HEK293 (cell line): ENCODE measurements at regions not wholly inside any gene's neighbourhood (a gene's known extent, or its start where the extent isn't known, plus 50 kb on each side); places are given as distances from the start of the nearest gene placed in this dataset.

Source experiments
- TCF7L2 ChIP-seq: IDR thresholded peaks from 2 replicates; pipeline ENCODE4 v1.6.1; 2011; ENCODE audit warnings: low read depth, mild to moderate bottlenecking, inconsistent platforms, low read length, moderate library complexity, borderline replicate concordance
- ZNF707 ChIP-seq: fragments of 450-650 bp; formaldehyde crosslinking; IDR thresholded peaks from 2 replicates; pipeline ENCODE4 v1.5.1; 2016; ENCODE audit warnings: missing biosample characterization, missing genetic modification characterization
- TF ChIP-seq, protein P1 (sequence below): fragments of 450-650 bp; formaldehyde crosslinking; IDR thresholded peaks from 2 replicates; pipeline ENCODE4 v1.5.1; 2016; ENCODE audit warnings: missing biosample characterization, missing genetic modification characterization

DNA sequence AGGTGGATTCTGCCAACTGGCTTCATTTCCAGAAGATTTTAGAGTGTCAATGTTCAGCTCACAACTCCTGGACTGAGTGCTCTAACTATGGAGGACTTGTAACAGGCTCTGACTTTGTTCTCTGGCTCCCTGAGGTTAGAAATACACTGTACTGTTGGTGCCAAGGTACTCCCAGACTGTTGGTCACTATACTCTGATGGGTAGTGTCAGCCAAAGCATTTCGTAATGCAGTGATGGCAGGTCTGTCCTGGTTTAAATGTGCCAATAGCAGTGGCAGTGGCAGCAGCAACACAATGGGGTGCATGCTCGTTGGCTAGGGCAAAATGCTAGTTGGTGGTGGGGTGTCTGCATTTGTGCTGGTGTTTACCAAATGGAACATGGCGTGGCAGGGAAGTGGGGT is 472.2 kb downstream of the TDRD3 start:
- TF ChIP-seq TCF7L2 (no peak), ZNF707 (tag by site-specific recombination) (no peak)
- TF ChIP-seq, protein P1, sequence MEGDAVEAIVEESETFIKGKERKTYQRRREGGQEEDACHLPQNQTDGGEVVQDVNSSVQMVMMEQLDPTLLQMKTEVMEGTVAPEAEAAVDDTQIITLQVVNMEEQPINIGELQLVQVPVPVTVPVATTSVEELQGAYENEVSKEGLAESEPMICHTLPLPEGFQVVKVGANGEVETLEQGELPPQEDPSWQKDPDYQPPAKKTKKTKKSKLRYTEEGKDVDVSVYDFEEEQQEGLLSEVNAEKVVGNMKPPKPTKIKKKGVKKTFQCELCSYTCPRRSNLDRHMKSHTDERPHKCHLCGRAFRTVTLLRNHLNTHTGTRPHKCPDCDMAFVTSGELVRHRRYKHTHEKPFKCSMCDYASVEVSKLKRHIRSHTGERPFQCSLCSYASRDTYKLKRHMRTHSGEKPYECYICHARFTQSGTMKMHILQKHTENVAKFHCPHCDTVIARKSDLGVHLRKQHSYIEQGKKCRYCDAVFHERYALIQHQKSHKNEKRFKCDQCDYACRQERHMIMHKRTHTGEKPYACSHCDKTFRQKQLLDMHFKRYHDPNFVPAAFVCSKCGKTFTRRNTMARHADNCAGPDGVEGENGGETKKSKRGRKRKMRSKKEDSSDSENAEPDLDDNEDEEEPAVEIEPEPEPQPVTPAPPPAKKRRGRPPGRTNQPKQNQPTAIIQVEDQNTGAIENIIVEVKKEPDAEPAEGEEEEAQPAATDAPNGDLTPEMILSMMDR = no peak
